Common myeloid progenitor, CD34-positive (primary cell): ENCODE measurements at regions not wholly inside any gene's neighbourhood (a gene's known extent, or its start where the extent isn't known, plus 50 kb on each side); places are given as distances from the start of the nearest gene placed in this dataset.

Source experiments
- CTCF ChIA-PET: fragments of 350-600 bp; sonication (Branson Sonifier 250); formaldehyde crosslinking; loops from one replicate; lab custom pipeline; 2021; ENCODE audit warnings: antibody characterized with exemption; lab: Charles Lee
- POLR2A ChIA-PET: fragments of 350-600 bp; sonication (Branson Sonifier 250); formaldehyde crosslinking; loops from one replicate; lab custom pipeline; 2021; ENCODE audit warnings: antibody characterized with exemption; lab: Charles Lee
- DNase-seq, 3 donors: peaks; one replicate each; pipeline versions ENCODE4 v3.0.0 to v3.0.0-alpha.2; 2013
- H3K27ac ChIP-seq, 2 experiments: 1 replicate in 1 of 2; 2 replicates in 1 of 2; pipeline ENCODE4 v1.7.0; 2013; ENCODE audit warnings: inconsistent platforms in 2 of 2, low read length in 2 of 2, mild to moderate bottlenecking in 2 of 2, low read depth in 1 of 2, moderate library complexity in 1 of 2; ENCODE audit not compliant: severe bottlenecking in 2 of 2, insufficient read depth in 1 of 2, poor library complexity in 1 of 2
- H3K27me3 ChIP-seq, 5 experiments: replicated peaks in 2 of 5; 1 replicate in 3 of 5; 2 replicates in 2 of 5; pipeline versions ENCODE4 v1.6.1 to v1.7.0; 2013; ENCODE audit warnings: low read length in 4 of 5, mild to moderate bottlenecking in 2 of 5, moderate library complexity in 2 of 5, inconsistent platforms in 1 of 5; ENCODE audit not compliant: insufficient read depth in 5 of 5, control insufficient read depth in 4 of 5
- H3K36me3 ChIP-seq, 4 experiments: 1 replicate in 2 of 4; 2 replicates in 2 of 4; pipeline versions ENCODE4 v1.6.1 to v1.7.0; 2013; ENCODE audit warnings: low read length in 3 of 4, control low read depth in 1 of 4, mild to moderate bottlenecking in 1 of 4; ENCODE audit not compliant: control insufficient read depth in 4 of 4, insufficient read depth in 4 of 4
- H3K4me1 ChIP-seq, 4 experiments: 1 replicate in 3 of 4; 2 replicates in 1 of 4; pipeline versions ENCODE4 v1.6.1 to v1.7.1; 2013; ENCODE audit warnings: low read length in 3 of 4, mild to moderate bottlenecking in 3 of 4, control low read depth in 1 of 4, inconsistent platforms in 1 of 4, moderate library complexity in 1 of 4; ENCODE audit not compliant: control insufficient read depth in 4 of 4, insufficient read depth in 4 of 4; ENCODE audit errors: control extremely low read depth in 1 of 4
- H3K4me3 ChIP-seq, 7 experiments: 1 replicate in 4 of 7; 2 replicates in 3 of 7; pipeline versions ENCODE4 v1.5.1 to v1.7.0; 2013; ENCODE audit warnings: mild to moderate bottlenecking in 7 of 7, low read length in 6 of 7, moderate library complexity in 6 of 7, inconsistent platforms in 2 of 7, low read depth in 2 of 7, control low read depth in 1 of 7; ENCODE audit not compliant: insufficient read depth in 4 of 7, control insufficient read depth in 1 of 7; ENCODE audit errors: extremely low read depth in 1 of 7
- H3K9me3 ChIP-seq, 5 experiments: 1 replicate in 4 of 5; 2 replicates in 1 of 5; pipeline versions ENCODE4 v1.6.1 to v1.7.1; 2013; ENCODE audit warnings: low read length in 4 of 5, mild to moderate bottlenecking in 2 of 5, inconsistent platforms in 1 of 5, low read depth in 1 of 5, moderate library complexity in 1 of 5; ENCODE audit not compliant: control insufficient read depth in 4 of 5, insufficient read depth in 2 of 5; ENCODE audit errors: control extremely low read depth in 1 of 5
- WGBS: methylation state at CpG from one replicate; pipeline ENCODE4 v1.1.5; 2013; ENCODE audit not compliant: insufficient coverage; 5-methylcytosine and 5-hydroxymethylcytosine counted together

GRCh38 chr1:61604261-61604660, 120.7 kb downstream of the TM2D1 start:
- Histone ChIP-seq H3K4me3 (no peak overlapping the region), H3K27me3 (no peaks in the 10 kb centered on the region), H3K4me1 (peaks cover 0 to 21% (median 5%) of the 10 kb centered on the region in 4 experiments), H3K36me3 (no peaks in the 10 kb centered on the region), H3K27ac (no peak overlapping the region), H3K9me3 (no peaks in the 10 kb centered on the region)
- POLR2A ChIA-PET = no interaction called here
- no peak for DNase-seq
- WGBS = 100% methylated on average over 1 of the region's 4 CpGs
- CTCF ChIA-PET = interaction anchor here (0.9 to 1.4 kb wide), 2 partner anchors 10 to 15 kb away, joined by 3 read pairs; no protein-coding TSS in a partner anchor

GRCh38 chr1:61602663-61603062, 122.3 kb downstream of the TM2D1 start:
- DNase-seq = no peak
- Histone ChIP-seq H3K9me3 (peaks cover 0 to 4% (median 0%) of the 10 kb centered on the region in 5 experiments), H3K27me3 (no peaks in the 10 kb centered on the region), H3K4me3 (no peak overlapping the region), H3K27ac (no peak overlapping the region), H3K36me3 (no peaks in the 10 kb centered on the region), H3K4me1 (peaks cover 0 to 21% (median 5%) of the 10 kb centered on the region in 4 experiments)
- ChIA-PET CTCF (interaction anchor here (1.4 kb wide), 1 partner anchor 14 kb away, joined by 3 read pairs; no protein-coding TSS in a partner anchor), POLR2A (no interaction called here)
- WGBS = no CpG with 5 or more reads among the region's 3 CpGs

GRCh38 chr1:61597601-61598000, 127.3 kb downstream of the TM2D1 start:
- POLR2A ChIA-PET = no interaction called here
- no CpG with 5 or more reads among the region's 2 CpGs for WGBS

GRCh38 chr1:61593331-61593730, 131.6 kb downstream of the TM2D1 start:
- H3K9me3 ChIP-seq = peaks cover 0 to 10% (median 0%) of the 10 kb centered on the region in 5 experiments
- no CpG with 5 or more reads among the region's 4 CpGs for WGBS
- no peak for DNase-seq
- no peaks in the 10 kb centered on the region for H3K36me3 ChIP-seq
- H3K27me3 ChIP-seq = no peaks in the 10 kb centered on the region
- POLR2A ChIA-PET = interaction anchor here (1.1 kb wide), 1 partner anchor 16 kb away, joined by 4 read pairs; no protein-coding TSS in a partner anchor
- H3K27ac ChIP-seq = no peak overlapping the region
- H3K4me1 ChIP-seq = peaks cover 0 to 5% (median 0%) of the 10 kb centered on the region in 4 experiments
- H3K4me3 ChIP-seq = no peak overlapping the region
- CTCF ChIA-PET = interaction anchor here (1.1 kb wide), 1 partner anchor 12 kb away, joined by 3 read pairs; no protein-coding TSS in a partner anchor

More at GRCh38 chr1:61597601-61598000, 127.3 kb downstream of the TM2D1 start:
- Histone ChIP-seq H3K36me3 (no peaks in the 10 kb centered on the region), H3K27me3 (no peaks in the 10 kb centered on the region), H3K27ac (no peak overlapping the region), H3K4me1 (no peaks in the 10 kb centered on the region), H3K4me3 (no peak overlapping the region), H3K9me3 (peaks cover 0 to 10% (median 0%) of the 10 kb centered on the region in 5 experiments)
- no peak for DNase-seq
- CTCF ChIA-PET = interaction anchor here (1.1 to 1.6 kb wide), 2 partner anchors 9 to 625 kb away, joined by 3 to 9 read pairs; no protein-coding TSS in a partner anchor

- POLR2A ChIA-PET = no interaction called here
- Histone ChIP-seq H3K27me3 (peaks cover 0 to 2% (median 0%) of the 10 kb centered on the region in 5 experiments), H3K36me3 (no peaks in the 10 kb centered on the region), H3K4me3 (no peak overlapping the region), H3K27ac (no peak overlapping the region), H3K4me1 (peaks cover 0 to 5% (median 0%) of the 10 kb centered on the region in 4 experiments), H3K9me3 (peaks cover 0 to under 1% (median 0%) of the 10 kb centered on the region in 5 experiments)
- CTCF ChIA-PET = interaction anchor here (1.3 kb wide), 1 partner anchor 51 kb away, joined by 4 read pairs; no protein-coding TSS in a partner anchor
- WGBS = 93% methylated on average over 9 of the region's 9 CpGs
- no peak for DNase-seq
These were observed 133.6 kb downstream of the TM2D1 start for GRCh38 chr1:61591351-61591750.

GRCh38 chr1:61588736-61589672, 135.9 kb downstream of the TM2D1 start:
- POLR2A ChIA-PET = interaction anchor here (0.6 to 0.9 kb wide), 2 partner anchors 93 to 731 kb away, joined by 3 to 5 read pairs; no protein-coding TSS in a partner anchor
- WGBS = 88% methylated on average over 11 of the region's 18 CpGs
- peak overlapping the region in 1 of 7 experiments; percentile 23 for H3K4me3 ChIP-seq
- H3K4me1 ChIP-seq = peaks cover 0 to 5% (median 0%) of the 10 kb centered on the region in 4 experiments
- CTCF ChIA-PET = interaction anchor here (0.6 to 3.3 kb wide), 17 partner anchors 9 to 618 kb away, joined by 3 to 18 read pairs (median 4); no protein-coding TSS in a partner anchor
- peak; percentile 69 to 80 (median 76) for DNase-seq
- H3K9me3 ChIP-seq = no peaks in the 10 kb centered on the region
- H3K36me3 ChIP-seq = no peaks in the 10 kb centered on the region
- H3K27me3 ChIP-seq = peaks cover 0 to 2% (median 0%) of the 10 kb centered on the region in 5 experiments
- no peak overlapping the region for H3K27ac ChIP-seq
